HCT116 (cell line): ENCODE measurements at regions not wholly inside any gene's neighbourhood (a gene's known extent, or its start where the extent isn't known, plus 50 kb on each side); places are given as distances from the start of the nearest gene placed in this dataset.

Experiments used
- ATAC-seq: fragments of 200-7000 bp; cut with Tn5 transposase; 2 replicates; pipeline ENCODE4 v1.9.1; 2020; ENCODE audit warnings: mild to moderate bottlenecking, moderate library complexity
- BruUV-seq: library from RNA; stranded (reverse); fragments of 400-500 nt; replicated peaks from 2 replicates; lab custom pipeline; 2021; lab: Mats Ljungman, UMichigan
- CTCF ChIA-PET: fragments of 300-600 bp; sonication (Branson Sonifier 250); formaldehyde crosslinking; loops from one replicate; lab custom pipeline; 2021; ENCODE audit warnings: antibody characterized with exemption; lab: Charles Lee
- POLR2A ChIA-PET: fragments of 300-600, 350-600 bp; sonication (Branson Sonifier 250); formaldehyde crosslinking; loops from one replicate; lab custom pipeline; 2021; ENCODE audit warnings: antibody characterized with exemption; lab: Charles Lee
- RAD21 ChIA-PET, 2 experiments: fragments of 300-600 bp; sonication (Branson Sonifier 250); formaldehyde crosslinking; loops; one replicate each; lab custom pipeline; 2023; ENCODE audit warnings: low total read pairs in 2 of 2; ENCODE audit not compliant: uncharacterized antibody in 2 of 2, unreplicated experiment in 2 of 2, low non-redundant PET in 1 of 2; lab: Charles Lee
- DNase-seq: peaks from one replicate; pipeline ENCODE4 v3.0.0-alpha.2; 2010; ENCODE audit warnings: low read depth, low spot score
- H2AFZ ChIP-seq: fragments of 200-600 bp; shearing (Covaris generic), sonication (generic); 2 replicates; pipeline ENCODE4 v1.6.1; 2017; ENCODE audit warnings: low read depth, mixed run types, mixed read lengths, antibody characterized with exemption, low read length; ENCODE audit not compliant: poor library complexity, severe bottlenecking
- H3K27ac ChIP-seq: 2 replicates; pipeline ENCODE4 v1.5.1; 2012; ENCODE audit warnings: low read depth, low read length
- H3K27me3 ChIP-seq: fragments of 200-600 bp; sonication (generic); 2 replicates; pipeline ENCODE4 v1.6.1; 2016; ENCODE audit warnings: mixed run types, low read length, mixed read lengths; ENCODE audit not compliant: insufficient read depth
- H3K36me3 ChIP-seq, 2 experiments: fragments of 200-500 bp in 1 of 2; fragments of 200-600 bp in 1 of 2; sonication (Bioruptor generic) in 1 of 2; sonication (generic) in 1 of 2; 2 replicates each; pipeline versions ENCODE4 v1.5.1 to v1.6.1; 2014 to 2016; ENCODE audit warnings: low read length in 2 of 2, inconsistent platforms in 1 of 2, mixed read lengths in 1 of 2, mixed run types in 1 of 2; ENCODE audit not compliant: insufficient read depth in 2 of 2, control insufficient read depth in 1 of 2
- H3K4me1 ChIP-seq, 2 experiments: fragments of 200-600 bp in 1 of 2; sonication (generic) in 1 of 2; 2 replicates each; pipeline versions ENCODE4 v1.5.1 to v1.6.1; 2012 to 2017; ENCODE audit warnings: low read length in 2 of 2, inconsistent platforms in 1 of 2, mild to moderate bottlenecking in 1 of 2, mixed read lengths in 1 of 2, mixed run types in 1 of 2, moderate library complexity in 1 of 2; ENCODE audit not compliant: insufficient read depth in 2 of 2, control insufficient read depth in 1 of 2
- H3K4me2 ChIP-seq: fragments of 200-600 bp; sonication (generic); 2 replicates; pipeline ENCODE4 v1.6.1; 2017; ENCODE audit warnings: mixed run types, low read length, mixed read lengths
- H3K4me3 ChIP-seq, 2 experiments: fragments of 200-600 bp in 1 of 2; sonication (generic) in 1 of 2; replicated peaks in 1 of 2; 2 replicates each; pipeline ENCODE4 v1.5.1; 2011 to 2016; ENCODE audit warnings: low read length in 2 of 2, control low read depth in 1 of 2, low read depth in 1 of 2, mild to moderate bottlenecking in 1 of 2, mixed read lengths in 1 of 2, mixed run types in 1 of 2
- H3K79me2 ChIP-seq: fragments of 200-600 bp; sonication (generic); 2 replicates; pipeline ENCODE4 v1.6.1; 2017; ENCODE audit warnings: mild to moderate bottlenecking, mixed run types, low read length, moderate library complexity, mixed read lengths; ENCODE audit not compliant: insufficient read depth
- H3K9ac ChIP-seq: fragments of 200-600 bp; sonication (generic); 2 replicates; pipeline ENCODE4 v1.6.1; 2016; ENCODE audit warnings: low read length, mixed read lengths
- H3K9me2 ChIP-seq: fragments of 200-600 bp; sonication (generic), shearing (Covaris generic); 2 replicates; pipeline ENCODE4 v1.6.1; 2017; ENCODE audit warnings: mixed run types, mild to moderate bottlenecking, moderate library complexity; ENCODE audit not compliant: insufficient read depth
- H3K9me3 ChIP-seq, 2 experiments: fragments of 200-500 bp in 1 of 2; fragments of 200-600 bp in 1 of 2; sonication (Bioruptor generic) in 1 of 2; sonication (generic) in 1 of 2; 2 replicates each; pipeline ENCODE4 v1.6.1; 2014 to 2017; ENCODE audit warnings: low read length in 2 of 2, mixed read lengths in 2 of 2, inconsistent platforms in 1 of 2, low read depth in 1 of 2, mild to moderate bottlenecking in 1 of 2, mixed run types in 1 of 2, moderate library complexity in 1 of 2; ENCODE audit not compliant: control insufficient read depth in 1 of 2, insufficient read depth in 1 of 2
- H4K20me1 ChIP-seq: fragments of 200-600 bp; sonication (generic), shearing (Covaris generic); 2 replicates; pipeline ENCODE4 v1.6.1; 2017; ENCODE audit warnings: mixed run types, mild to moderate bottlenecking, moderate library complexity; ENCODE audit not compliant: insufficient read depth
- EZH2 ChIP-seq: fragments of 200-600 bp; sonication (generic); IDR thresholded peaks from 2 replicates; pipeline ENCODE4 v1.6.1; 2017; ENCODE audit warnings: antibody characterized with exemption, mixed run types
- EZH2phosphoT487 ChIP-seq: fragments of 200-600 bp; IDR thresholded peaks from 2 replicates; pipeline ENCODE4 v1.6.1; 2018; ENCODE audit warnings: antibody characterized with exemption, borderline replicate concordance
- FOSL1 ChIP-seq: IDR thresholded peaks from 2 replicates; pipeline ENCODE4 v1.6.1; 2012; ENCODE audit warnings: low read depth
- JUND ChIP-seq: IDR thresholded peaks from 2 replicates; pipeline ENCODE4 v1.6.1; 2012
- POLR2A ChIP-seq: IDR thresholded peaks from 2 replicates; pipeline ENCODE4 v1.7.0; 2011; ENCODE audit warnings: borderline replicate concordance; ENCODE audit not compliant: insufficient read depth, insufficient read length; ENCODE audit errors: extremely low read depth
- POLR2AphosphoS5 ChIP-seq: IDR thresholded peaks from 2 replicates; pipeline ENCODE4 v1.6.1; 2011; ENCODE audit warnings: mild to moderate bottlenecking, low read depth, low read length, moderate library complexity
- RAD21 ChIP-seq: IDR thresholded peaks from 2 replicates; pipeline ENCODE4 v1.6.1; 2012; ENCODE audit warnings: low read depth, mild to moderate bottlenecking
- SIN3A ChIP-seq: IDR thresholded peaks from 2 replicates; pipeline ENCODE4 v1.6.1; 2012; ENCODE audit warnings: low read depth
- SRF ChIP-seq: IDR thresholded peaks from 2 replicates; pipeline ENCODE4 v1.6.1; 2012; ENCODE audit warnings: low read depth
- YY1 ChIP-seq: IDR thresholded peaks from 2 replicates; pipeline ENCODE4 v1.6.1; 2011; ENCODE audit warnings: low read length, low read depth, moderate library complexity, mild to moderate bottlenecking; ENCODE audit not compliant: insufficient replicate concordance; ENCODE audit errors: extremely low read depth
- ZNF274 ChIP-seq: fragments of 200-500 bp; sonication (Bioruptor generic); IDR thresholded peaks from 2 replicates; pipeline ENCODE4 v1.6.1; 2014; ENCODE audit warnings: mild to moderate bottlenecking, low read depth, low read length, inconsistent platforms
- intact Hi-C: fragments of 100-400 bp; cut with micrococcal nuclease; formaldehyde crosslinking; loops from 2 replicates; pipeline ENCODE4 v1.10.0; 2022
- TF ChIP-seq, protein P1 (sequence below): IDR thresholded peaks from 2 replicates; pipeline ENCODE4 v1.6.1; 2011; ENCODE audit warnings: mild to moderate bottlenecking, low read length, moderate library complexity; ENCODE audit not compliant: insufficient replicate concordance; ENCODE audit errors: extremely low read depth
- TF ChIP-seq, protein P2 (sequence below): IDR thresholded peaks from 2 replicates; pipeline ENCODE4 v1.6.1; 2012
- TF ChIP-seq, protein P3 (sequence below): IDR thresholded peaks from 2 replicates; pipeline ENCODE4 v1.6.1; 2012; ENCODE audit warnings: low read depth

DNA sequence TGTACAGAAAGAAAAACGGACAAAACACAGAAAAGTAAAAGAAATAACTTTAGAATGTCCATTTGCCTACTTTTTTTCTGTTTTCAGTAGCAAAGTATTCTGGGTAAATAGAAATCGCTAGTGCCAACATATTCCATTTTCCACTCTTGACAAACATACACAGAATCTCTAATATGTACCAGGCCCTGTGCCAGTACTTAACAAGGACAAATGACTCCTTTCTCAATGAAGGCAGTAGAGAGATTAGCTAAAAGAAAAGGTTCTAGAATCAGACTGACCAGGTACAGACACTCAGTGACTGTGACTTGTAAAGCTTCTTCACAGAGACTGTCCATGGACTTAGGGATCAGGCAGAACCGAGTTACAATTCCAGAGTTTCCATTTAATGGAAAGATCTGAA, 165.8 kb upstream of the STAC start:
- H3K9me2 ChIP-seq = no peaks in the 10 kb centered on the region
- no peak for DNase-seq
- 0 out of 4 replicates have a peak, but pooled peaks cover 0 to 3% of the 10 kb centered on the region in 2 experiments for H3K9me3 ChIP-seq
- TF ChIP-seq JUND = no peak
- no peak for TF ChIP-seq SRF
- TF ChIP-seq EZH2 = no peak
- no peak for TF ChIP-seq POLR2A
- no peak for TF ChIP-seq YY1
- TF ChIP-seq, protein P1, sequence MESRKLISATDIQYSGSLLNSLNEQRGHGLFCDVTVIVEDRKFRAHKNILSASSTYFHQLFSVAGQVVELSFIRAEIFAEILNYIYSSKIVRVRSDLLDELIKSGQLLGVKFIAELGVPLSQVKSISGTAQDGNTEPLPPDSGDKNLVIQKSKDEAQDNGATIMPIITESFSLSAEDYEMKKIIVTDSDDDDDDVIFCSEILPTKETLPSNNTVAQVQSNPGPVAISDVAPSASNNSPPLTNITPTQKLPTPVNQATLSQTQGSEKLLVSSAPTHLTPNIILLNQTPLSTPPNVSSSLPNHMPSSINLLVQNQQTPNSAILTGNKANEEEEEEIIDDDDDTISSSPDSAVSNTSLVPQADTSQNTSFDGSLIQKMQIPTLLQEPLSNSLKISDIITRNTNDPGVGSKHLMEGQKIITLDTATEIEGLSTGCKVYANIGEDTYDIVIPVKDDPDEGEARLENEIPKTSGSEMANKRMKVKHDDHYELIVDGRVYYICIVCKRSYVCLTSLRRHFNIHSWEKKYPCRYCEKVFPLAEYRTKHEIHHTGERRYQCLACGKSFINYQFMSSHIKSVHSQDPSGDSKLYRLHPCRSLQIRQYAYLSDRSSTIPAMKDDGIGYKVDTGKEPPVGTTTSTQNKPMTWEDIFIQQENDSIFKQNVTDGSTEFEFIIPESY = no peak
- TF ChIP-seq, protein P2, sequence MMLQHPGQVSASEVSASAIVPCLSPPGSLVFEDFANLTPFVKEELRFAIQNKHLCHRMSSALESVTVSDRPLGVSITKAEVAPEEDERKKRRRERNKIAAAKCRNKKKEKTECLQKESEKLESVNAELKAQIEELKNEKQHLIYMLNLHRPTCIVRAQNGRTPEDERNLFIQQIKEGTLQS = no peak
- TF ChIP-seq, protein P3, sequence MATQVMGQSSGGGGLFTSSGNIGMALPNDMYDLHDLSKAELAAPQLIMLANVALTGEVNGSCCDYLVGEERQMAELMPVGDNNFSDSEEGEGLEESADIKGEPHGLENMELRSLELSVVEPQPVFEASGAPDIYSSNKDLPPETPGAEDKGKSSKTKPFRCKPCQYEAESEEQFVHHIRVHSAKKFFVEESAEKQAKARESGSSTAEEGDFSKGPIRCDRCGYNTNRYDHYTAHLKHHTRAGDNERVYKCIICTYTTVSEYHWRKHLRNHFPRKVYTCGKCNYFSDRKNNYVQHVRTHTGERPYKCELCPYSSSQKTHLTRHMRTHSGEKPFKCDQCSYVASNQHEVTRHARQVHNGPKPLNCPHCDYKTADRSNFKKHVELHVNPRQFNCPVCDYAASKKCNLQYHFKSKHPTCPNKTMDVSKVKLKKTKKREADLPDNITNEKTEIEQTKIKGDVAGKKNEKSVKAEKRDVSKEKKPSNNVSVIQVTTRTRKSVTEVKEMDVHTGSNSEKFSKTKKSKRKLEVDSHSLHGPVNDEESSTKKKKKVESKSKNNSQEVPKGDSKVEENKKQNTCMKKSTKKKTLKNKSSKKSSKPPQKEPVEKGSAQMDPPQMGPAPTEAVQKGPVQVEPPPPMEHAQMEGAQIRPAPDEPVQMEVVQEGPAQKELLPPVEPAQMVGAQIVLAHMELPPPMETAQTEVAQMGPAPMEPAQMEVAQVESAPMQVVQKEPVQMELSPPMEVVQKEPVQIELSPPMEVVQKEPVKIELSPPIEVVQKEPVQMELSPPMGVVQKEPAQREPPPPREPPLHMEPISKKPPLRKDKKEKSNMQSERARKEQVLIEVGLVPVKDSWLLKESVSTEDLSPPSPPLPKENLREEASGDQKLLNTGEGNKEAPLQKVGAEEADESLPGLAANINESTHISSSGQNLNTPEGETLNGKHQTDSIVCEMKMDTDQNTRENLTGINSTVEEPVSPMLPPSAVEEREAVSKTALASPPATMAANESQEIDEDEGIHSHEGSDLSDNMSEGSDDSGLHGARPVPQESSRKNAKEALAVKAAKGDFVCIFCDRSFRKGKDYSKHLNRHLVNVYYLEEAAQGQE = no peak
- no peak for TF ChIP-seq FOSL1
- TF ChIP-seq RAD21 = no peak
- no peak for TF ChIP-seq POLR2AphosphoS5
- no peak for TF ChIP-seq ZNF274
- no peak for TF ChIP-seq EZH2phosphoT487
- no peak for TF ChIP-seq SIN3A
- no peaks in the 10 kb centered on the region for H3K27me3 ChIP-seq
- no peak overlapping the region for H2AFZ ChIP-seq
- BruUV-seq = no TSS peak
- ChIA-PET CTCF (no interaction called here), POLR2A (no interaction called here), RAD21 (no interaction called here)
- H3K27ac ChIP-seq = no peak overlapping the region
- no peak overlapping the region for H3K4me2 ChIP-seq
- intact Hi-C loops = no loop called here
- H3K4me3 ChIP-seq = no peak overlapping the region
- no peak overlapping the region for H3K9ac ChIP-seq
- H3K79me2 ChIP-seq = no peaks in the 10 kb centered on the region
- ATAC-seq = no peak
- no peaks in the 10 kb centered on the region for H4K20me1 ChIP-seq
- H3K36me3 ChIP-seq = no peaks in the 10 kb centered on the region
- no peaks in the 10 kb centered on the region for H3K4me1 ChIP-seq
